ENCODE measurements at regions not wholly inside any gene's neighbourhood (a gene's known extent, or its start where the extent isn't known, plus 50 kb on each side); places are given as distances from the start of the nearest gene placed in this dataset.

DNA sequence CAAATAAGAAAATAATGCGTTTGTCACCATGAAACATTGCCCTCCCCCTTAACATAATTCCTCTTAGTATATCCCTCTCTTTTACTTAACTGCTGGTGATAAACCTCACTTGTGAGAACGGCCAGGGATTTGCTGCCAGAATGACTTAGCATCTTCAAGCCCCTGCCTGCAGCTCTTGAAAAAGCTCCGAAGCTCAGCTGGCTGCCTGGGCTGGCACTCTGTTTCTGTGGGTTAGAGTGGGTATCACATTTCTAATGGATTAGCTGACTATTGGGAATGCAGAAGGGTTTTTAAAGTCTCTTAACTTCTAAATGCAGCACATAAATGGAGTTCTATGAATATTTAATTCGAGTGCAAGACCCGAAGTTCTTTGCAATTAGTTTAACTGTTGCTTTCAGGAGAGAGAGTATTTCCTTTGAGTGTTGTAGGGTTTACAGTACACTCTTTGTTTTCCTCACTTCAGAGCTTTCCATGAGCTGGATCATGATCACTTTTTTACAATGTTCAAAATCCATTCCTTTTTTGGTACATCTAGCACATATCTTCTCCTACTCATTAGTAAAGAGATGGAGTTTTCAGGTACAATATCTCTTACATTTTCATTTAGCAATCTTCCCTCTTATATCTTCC lies 124.7 kb upstream of the RBMS3 start:
- TF ChIP-seq, protein P1, sequence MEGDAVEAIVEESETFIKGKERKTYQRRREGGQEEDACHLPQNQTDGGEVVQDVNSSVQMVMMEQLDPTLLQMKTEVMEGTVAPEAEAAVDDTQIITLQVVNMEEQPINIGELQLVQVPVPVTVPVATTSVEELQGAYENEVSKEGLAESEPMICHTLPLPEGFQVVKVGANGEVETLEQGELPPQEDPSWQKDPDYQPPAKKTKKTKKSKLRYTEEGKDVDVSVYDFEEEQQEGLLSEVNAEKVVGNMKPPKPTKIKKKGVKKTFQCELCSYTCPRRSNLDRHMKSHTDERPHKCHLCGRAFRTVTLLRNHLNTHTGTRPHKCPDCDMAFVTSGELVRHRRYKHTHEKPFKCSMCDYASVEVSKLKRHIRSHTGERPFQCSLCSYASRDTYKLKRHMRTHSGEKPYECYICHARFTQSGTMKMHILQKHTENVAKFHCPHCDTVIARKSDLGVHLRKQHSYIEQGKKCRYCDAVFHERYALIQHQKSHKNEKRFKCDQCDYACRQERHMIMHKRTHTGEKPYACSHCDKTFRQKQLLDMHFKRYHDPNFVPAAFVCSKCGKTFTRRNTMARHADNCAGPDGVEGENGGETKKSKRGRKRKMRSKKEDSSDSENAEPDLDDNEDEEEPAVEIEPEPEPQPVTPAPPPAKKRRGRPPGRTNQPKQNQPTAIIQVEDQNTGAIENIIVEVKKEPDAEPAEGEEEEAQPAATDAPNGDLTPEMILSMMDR (conservative IDR thresholded peaks at IDR 0.05 in 1 of 2, IDR thresholded peaks at IDR 0.05 in 1 of 2; ENCODE audit: low read depth in 1 of 2, low read length in 2 of 2) = no peak
- TF ChIP-seq EZH2 (IDR thresholded peaks at IDR 0.05; ENCODE audit: low read length, missing control alignments) = no peak

All from fibroblast of lung (primary cell).